ENCODE measurements at regions not wholly inside any gene's neighbourhood (a gene's known extent, or its start where the extent isn't known, plus 50 kb on each side); places are given as distances from the start of the nearest gene placed in this dataset.

DNA sequence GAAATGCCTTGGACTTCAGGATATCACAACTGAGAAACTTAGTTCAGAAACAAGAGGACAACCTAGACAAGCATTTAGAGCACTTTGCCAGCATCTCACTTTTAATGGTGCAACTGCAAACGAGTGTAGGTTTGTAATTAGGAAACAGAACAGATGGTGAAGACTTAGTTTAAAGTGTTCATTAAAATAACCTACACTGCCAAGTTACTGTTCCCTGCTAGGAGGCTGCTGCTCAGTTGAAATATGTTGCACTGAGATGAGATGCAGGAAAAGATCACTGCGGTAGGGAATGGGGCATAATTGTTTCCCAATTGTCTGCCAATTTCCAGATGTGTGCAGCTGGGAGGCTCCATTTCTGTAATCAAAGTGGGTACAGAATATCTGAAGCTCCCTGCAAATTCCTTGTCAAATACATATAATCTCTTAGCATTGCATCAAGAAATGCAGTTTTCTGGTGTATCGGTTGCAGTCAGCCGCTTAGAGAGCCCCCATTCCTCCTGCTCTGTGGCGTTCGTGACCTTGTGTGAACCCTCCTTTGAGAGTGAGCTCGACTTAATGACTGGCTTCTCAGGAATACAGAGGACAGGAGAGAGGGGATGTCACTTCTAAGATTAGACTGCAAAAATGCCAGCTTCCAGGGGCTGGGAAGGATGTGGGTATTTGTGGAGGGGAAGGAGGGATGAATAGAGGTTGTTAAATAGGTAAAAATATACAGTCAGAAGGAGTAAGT, 448.9 kb downstream of the MED10 start:
- DNase-seq: no peak

DNA sequence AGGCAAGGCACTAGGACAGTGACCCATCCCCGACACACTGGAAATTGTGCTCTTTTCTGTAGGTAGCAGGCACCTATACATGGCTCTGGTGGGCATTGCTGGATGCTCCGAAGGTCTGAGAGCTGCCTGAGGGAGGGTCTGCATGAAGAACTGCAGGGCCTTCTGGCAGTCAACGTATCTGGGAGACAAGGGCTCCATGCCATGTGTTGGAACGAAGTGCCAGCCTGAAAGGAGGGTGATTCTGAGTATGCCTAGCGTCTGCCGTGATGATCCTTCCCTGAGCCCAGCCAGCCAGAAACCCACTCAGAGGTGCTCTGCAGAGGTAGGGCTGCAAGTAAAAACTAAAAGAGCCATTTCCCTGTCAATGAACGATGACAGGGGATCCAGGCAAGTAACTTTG, 453.2 kb downstream of the MED10 start:
- DNase-seq: no peak

DNA sequence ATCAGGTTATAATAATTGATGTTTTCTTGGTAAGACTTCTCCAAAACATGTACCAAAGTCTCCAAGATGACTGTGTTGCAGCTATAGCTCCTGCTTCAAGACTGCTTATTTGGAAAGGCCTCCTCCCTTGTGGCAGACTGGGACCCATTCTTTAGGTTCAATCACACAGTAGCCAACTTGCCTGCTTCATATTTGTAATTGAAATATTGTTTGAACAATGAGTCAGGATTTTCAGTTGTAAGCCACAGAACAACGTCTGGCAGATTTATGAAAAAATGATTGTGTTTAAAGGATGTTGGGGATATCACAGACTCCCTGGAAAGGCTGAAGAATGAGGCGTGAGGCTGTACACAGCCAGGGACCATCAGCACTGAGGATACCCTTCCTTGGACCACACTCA, 458.9 kb downstream of the MED10 start:
- DNase-seq: no peak

DNA sequence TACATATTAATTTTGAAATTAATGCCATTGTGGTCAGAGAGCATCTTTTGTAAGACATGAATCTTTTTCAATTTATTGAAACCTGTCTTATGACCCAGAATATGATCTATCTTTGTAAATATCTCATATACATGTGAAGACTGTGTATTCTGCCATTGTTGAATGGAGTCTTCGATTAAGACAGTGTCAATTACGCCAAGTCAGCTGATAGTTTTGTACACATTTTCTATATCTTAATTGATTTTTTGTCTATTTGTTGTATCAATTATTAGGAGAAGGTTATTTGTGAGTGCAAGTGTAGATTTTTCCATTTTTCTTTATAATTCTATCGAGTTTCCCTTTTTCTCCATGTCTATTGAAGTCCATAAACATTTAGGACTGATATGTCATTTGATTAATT, 471.6 kb downstream of the MED10 start:
- no peak for DNase-seq

DNA sequence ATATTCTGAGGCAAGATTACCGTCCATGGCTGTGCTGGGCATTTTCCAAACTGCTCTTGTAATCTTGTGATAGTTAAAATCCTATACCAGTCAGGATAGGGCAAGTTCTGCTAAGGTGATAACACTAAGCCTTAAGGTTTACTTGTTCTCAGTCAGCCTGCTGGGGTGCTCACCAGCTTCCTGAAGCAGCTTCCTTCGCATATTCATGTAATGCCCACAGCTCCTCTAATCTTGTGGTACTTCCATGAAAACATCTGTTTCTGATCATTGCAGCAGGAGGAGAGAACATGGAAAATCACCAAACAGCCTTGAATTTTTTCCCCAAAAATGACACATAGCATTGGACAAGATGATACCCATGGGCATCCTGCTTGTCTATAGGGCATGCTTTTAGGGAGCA, 473.2 kb downstream of the MED10 start:
- DNase-seq: no peak

DNA sequence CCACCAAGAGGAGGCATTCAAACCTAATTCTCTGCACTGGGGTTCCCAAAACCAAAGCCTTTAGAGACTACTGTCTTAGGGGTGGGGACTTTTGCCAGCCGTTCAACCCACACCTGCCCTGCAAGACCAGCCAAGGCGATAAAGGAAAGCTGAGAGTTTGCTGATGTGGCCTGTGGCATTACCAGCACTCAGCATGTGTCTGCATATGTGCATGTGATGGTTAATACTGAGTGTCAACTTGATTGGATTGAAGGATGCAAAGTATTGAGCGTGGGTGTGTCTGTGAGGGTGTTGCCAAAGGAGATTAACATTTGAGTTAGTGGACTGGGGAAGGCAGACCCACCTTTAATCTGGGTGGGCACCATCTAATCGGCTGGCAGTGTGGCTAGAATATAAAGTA, 474.2 kb downstream of the MED10 start:
- no peak for DNase-seq

DNA sequence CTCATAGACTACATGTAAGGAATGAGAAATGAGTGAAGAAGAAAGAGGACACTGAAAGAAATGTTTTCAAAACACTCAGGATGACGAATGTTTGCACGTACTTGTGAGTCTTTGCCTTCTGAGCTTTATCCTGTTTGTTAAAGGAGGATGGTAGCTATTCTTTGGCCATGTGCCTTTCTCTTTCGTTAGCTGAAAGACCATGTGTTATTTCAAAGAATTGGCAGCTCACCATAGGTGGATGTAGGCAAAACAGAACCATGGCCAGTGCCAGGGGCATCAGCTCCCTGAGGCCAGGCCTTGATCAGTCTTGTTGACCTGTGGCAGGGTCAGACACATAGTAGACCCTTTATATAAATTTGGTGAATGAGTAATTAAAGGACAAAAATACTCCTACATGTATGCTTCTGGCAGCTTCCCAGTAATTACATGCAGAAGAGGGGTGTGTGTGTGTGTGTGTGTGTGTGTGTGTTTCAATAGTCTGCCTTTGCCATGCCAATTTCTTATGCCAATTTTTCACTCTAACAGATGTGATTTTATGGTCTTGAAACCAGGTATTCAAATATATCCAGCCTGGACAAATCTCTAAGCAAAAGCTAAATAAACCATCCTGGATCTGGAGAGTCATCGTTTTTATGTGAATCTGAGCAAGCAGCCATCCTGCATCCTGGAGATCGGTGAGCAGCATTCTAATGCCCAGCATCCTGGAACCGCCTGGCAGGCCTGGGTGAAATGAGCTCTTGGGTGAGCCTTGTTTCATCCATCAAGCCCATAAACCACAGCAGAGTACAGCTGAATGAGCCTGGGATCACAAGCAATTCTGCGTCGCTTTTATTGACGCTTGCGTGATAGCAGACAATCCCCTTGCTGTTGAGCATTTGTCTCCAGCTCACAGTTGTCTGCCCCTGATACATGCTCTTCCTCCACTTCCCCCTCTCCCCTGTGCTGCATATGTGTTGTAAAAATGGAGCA, 475.4 kb downstream of the MED10 start:
- DNase-seq: no peak

DNA sequence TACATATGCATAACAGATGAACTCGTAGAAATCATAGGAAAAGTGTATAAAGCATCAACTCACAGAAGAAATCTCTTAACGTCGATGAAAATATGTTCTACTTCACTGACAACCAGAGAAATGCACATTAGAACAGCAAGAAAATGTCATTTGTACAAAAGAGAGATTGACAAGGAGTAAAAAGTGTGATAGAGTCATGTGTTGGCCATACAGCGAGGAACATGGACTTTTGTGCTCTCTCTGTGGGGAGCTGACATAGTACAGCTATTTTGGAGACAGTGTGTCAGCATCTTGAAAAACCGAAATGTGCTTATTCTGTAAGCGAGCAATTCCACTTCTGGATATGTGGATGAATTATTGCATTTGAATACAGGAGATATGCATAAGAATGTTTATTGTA, 477.9 kb downstream of the ICE1 start:
- no peak for DNase-seq

DNA sequence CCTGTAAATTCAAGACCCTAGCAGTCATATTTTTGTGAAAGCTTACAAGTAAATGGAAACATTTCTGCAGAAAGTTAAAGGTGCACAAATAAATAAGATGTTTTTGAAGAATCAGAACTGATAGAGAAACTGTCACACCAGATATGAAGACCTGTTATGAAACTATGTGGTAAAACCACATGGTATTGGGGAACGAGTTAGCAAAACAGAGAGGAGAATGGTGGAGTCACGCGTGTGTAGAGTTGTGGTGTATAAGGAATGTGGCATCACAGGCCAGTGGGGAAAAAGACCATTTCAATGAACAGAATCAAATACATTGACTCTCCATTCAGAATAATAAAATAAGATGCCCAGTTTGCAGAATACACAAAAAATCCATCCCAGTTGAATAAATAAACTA, 477.2 kb downstream of the ICE1 start:
- DNase-seq: no peak

DNA sequence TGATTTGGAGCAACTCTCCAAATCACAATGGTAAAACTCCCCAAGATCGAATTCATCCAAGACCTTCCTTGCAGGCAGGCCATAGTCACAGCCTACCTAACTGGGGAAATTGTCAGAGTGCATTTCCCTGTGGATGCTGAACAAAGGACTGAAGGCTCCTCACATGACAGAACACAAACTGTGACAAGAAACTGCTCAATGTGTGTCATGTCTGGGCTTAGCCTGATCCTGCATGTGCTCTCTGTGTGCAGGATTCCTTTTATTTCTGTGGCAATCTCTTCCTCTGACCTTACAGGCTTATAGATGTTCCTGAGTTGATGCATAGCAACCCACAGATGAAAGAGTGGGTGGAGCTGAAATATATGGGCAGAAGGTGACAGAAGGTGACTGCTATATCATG, 465.8 kb downstream of the ICE1 start:
- DNase-seq: no peak

DNA sequence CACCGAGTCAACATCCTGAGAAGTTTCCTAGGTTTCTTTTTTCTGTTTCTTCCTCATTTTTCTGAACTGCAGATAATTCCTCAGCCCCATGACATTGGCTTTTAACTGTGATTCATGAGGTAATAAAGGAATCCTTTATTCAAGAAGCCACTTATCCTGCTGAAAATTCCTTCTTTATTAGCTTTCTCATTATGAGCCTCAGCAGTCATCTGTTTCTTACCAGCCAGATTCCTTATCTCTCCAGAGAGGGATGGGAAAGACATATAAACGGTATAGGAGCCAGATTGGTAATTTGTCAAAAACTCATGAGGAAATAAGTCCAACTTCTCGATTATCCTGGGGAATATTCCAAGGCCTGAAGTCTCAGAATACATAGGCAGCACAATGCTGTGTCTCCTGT, 465.4 kb downstream of the ICE1 start:
- no peak for DNase-seq

DNA sequence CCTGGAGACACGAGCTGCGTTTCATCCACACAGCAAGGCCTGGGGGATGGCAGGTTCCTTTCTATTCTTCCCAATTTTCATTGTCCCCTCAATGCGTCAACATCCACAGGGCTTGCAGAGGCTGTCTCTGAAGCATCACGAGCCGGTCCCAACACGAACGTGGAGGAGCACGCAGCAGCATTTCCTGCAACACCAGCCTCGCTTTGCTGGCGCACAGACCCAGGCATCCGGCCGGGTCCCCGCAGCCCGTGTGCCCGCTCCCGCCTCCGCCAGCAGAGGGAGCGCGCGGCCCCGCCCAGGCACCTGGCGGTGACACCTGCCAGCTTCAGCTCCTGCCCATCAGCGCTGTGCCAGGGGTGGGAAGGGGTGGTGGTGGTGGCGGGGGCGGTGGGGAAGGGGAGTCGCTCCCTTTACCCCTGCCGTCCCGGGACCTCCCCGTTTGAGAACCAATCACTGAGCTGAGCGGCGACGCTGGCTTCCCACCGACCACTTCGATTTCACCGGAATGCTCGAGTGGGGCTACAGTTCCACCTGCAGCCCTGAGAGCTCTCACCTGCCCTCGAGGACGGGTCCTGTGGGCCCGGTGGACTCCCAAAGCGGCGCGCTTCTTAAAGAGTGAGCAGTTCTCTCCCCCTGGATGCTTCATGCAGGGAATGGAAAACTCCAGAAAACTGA, 464.5 kb downstream of the ICE1 start:
- DNase-seq: no peak

DNA sequence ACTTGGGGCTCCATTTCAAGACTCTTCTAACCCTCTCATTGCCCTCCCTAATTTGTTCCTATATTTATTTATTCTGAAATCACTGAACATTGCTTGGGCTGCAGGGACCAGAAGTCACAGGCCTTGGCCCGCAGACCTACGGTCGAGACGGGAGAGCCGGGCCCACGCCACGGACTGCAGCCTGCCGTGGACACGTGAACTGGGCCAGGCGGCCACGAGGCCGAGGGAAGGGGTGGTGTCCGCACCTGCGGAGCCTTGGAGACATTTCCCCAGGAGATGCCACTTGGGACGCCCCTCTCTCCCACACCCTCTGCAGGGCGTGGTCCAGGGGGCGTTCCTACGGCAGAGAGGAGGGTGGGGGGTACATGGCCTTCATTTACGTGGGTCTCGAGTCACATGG, 463.9 kb downstream of the ICE1 start:
- DNase-seq: no peak

DNA sequence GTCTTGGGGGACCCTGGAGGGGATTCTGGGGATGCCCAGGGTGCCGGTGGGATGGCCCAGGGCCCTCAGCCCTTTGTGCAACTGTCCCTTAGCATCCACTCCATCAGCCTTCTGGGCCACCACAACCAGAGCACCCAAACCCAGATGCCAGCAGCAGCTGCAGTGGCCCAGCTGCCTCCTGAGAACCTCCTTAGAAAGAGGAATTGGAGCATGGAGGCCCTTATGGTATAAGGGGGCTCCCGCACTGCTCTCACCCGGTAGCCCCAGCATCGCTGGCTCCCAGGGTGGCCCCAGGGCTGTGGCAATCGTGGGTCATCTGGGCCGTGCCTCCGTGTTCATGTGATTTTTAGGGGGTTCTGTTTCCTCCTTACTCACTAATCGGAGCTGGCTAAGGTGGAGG, 463.3 kb downstream of the ICE1 start:
- DNase-seq: no peak

DNA sequence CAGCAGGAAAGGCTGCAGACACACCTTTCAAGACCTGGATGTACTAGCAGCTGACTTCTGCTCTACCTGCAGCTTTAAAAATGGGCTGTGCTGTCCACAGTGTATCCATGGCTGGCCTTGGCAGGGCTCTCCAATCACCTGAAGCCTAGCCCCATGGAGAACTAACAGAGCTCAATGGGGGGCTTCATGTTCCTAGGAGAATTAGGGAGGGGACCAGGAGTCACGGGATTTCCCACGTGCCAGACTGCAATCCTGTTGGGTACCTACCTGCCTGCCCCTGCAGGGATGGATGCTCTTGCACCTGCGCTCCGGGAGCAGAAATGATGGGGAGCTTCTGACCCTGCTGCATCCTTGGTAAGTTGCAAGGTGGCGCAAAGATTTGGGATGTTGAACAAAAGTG, 462.1 kb downstream of the ICE1 start:
- DNase-seq: no peak

DNA sequence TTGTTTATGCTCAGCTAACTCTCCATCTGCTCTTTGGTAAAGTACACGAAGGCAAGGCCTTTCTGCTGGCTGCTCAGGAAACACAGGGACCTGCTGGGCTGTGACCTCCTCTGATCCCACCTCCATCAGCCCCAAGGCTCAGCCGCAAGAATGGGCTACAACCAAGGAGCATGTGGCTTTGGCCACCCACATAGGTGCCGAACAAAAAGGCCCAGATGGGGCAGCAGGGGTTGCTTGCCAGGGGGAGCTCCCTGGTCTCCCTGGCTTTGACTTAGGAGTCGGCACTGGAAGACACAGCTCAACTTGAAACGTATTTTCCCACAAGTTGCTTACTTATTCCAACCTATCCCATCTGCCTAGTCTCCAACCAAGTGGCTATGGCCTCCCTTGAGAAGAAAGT, 461.1 kb downstream of the ICE1 start:
- no peak for DNase-seq

DNA sequence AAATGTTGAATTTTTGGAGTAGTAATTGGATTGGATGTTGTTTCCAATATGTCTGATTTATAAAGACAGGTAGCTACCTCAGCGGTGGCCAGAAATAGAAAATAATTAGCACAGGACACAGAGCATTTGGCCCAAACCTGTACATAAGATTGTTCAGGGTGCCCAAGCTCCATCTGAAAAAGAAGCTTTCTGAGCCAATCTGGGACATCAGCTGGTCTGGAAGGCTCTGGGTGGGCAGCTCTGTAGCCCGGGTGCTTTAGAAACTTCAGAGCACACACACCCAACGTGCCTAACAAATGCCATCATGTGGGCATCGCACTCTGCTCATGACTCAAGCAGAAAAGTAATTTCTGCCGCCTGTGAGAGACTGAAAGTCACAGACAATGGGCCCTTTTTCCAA, 460.7 kb downstream of the ICE1 start:
- DNase-seq: no peak

DNA sequence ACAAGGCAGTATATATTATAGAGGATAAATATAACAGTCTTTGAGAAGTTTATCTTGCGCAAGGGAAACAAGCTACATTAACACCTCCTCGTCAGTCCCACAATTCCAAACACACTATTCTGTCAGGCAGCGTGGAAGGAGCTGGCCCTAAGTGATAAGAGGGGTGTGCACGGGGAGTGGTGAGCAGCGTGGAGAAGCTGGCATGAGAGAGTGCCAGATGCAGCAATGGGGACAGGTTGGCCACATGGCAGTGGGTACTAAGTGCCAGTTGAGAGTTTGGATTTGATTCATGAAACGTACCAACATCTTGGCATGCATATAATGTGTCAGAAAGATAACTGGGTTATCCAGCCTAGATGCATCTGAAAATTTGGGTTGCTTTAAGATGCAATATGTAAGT, 460.2 kb downstream of the ICE1 start:
- no peak for DNase-seq

DNA sequence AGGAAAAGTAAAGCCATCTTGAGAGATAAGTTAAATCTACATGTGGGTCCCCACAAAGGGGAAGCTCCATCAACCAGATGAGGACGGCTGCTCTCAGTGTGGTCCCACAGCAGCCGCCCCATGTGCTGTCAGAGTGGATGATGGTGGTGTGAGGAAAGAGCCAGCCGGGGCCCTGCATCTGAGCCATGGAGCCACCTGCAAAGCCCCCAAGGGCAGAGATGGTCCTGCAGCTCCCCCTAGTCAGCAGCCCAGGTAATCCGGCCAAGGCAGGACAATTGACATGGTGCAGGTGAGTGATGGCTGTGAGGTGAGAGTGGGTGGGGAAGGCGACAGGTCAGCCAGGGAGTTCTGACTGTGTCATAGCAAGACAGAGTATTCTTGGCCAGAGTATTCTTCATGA, 458.8 kb downstream of the ICE1 start:
- DNase-seq: no peak

DNA sequence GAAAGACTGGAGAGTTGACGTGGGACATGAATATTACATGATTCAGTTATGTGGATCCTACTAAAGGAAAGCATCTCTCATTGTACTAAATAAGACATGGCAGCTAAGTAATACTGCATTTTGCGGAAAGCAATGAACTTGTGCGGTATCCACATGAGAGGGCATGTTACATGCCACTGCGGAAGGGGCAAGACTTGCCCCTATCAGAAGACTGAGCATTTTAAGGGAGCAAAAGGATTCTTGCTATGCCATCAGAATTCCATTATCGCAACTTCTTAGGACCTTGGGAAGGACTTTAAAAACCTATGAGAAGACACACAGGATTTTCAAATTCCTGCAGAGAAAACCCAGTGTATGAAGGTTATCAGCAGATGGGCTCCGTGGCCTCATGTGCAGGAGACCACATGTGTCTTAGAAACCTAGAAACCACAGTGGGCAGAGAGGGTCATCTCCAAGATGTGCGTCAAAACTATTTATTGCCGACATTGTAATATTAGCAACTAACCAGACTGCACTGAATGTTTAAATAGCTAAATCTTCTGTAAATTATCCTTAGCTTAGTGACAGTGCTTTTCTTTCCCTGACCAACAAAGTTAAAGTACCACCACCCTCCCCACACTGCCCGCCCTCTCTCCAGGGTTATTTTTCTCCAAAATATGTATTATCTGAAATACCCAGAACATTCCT, 457.7 kb downstream of the ICE1 start:
- no peak for DNase-seq

DNA sequence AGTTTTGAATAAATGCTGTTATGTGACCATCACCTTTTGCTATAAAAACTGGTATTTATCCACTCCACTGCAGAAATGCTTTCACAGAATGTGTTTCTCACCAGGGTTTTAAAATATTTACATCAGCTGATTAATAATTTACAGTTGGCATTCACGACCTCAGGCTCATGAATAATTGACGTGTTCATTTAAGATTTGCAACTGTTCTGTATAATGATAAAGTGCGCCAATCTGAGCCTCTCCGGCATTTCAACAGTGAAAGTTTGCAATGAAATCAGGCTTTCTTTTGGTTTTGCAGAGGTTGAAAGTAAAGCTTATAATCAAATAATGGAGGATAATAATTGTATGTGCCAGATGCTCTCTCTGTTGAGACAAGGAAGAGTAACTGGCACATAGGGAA, 434.9 kb downstream of the ICE1 start:
- DNase-seq: no peak

DNA sequence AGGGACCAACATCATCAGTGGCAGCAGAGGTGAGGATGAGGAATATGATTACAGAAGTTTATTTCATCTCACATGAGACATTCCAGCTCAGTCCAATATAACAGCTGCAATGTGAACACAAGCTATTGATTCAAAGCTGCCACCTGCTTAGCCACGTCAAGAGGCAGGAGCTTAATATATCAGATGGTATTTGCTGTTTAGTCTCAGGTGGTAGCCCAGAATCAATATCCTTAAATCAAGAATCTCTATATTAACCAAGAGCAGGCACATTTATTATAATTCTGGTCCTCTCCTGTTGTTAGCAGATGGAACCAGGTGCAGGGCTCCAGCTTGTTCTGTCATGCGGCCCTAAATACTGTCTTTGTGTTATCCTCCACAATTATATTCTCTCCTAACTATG, 431.6 kb downstream of the ICE1 start:
- no peak for DNase-seq

DNA sequence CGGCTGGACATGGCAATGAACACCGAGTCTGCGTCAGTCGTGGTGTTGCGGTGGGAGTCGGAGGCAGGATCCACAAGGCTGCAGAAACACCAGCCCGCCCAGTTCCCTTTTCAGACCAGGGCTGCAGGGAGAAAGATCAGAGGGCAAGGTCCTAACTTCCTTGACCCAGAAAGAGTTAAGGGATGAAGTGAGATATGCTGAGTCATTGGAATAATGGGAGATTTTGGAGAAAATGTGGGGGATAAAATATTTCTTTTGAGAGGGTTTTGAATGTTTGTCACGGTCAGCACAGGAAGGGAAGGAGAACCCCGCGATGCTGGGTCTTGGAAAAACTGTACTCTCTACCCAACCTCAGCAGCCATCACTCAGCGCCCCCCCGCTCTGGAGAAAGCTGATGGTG, 416.0 kb downstream of the ICE1 start:
- no peak for DNase-seq

All from EL (cell line).